ENCODE measurements at regions not wholly inside any gene's neighbourhood (a gene's known extent, or its start where the extent isn't known, plus 50 kb on each side); places are given as distances from the start of the nearest gene placed in this dataset.
"Not testable (repeated sequence)": the region's sequence is repeated elsewhere in the genome, so short reads cannot be mapped to it uniquely, and the experiment has no call there.

DNA sequence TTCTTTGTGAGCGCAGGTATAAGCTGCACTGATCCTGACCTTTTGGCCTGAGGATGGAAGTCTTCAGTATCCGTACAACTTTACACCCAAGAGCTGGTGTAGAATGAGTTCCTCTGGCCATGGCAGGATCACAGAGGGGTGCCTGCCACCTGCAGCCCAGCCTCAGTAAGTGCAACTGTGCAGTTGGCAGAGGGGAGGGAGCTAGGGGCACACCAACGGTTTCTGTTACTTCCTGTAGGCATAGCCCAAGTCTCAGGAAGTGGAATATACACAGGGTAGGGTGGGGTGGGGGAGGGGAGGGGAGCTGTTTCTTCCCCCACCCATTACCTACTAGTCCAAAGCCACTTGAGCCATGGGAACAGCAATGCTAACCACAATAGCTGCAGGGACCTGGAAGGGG is 85.4 kb upstream of the GBA3 start:
- Mint-ChIP-seq H3K4me3 (ENCODE audit: low read depth) (no peak overlapping the region), H3K27ac (no peak overlapping the region), H3K36me3 (ENCODE audit: insufficient read depth) (no peaks in the 10 kb centered on the region), H3K27me3 (no peaks in the 10 kb centered on the region), H3K4me1 (ENCODE audit: low read depth) (no peaks in the 10 kb centered on the region), H3K9me3 (ENCODE audit: low read depth) (no peaks in the 10 kb centered on the region)
- peak; percentile 56 for TF ChIP-seq CTCF (IDR thresholded peaks at IDR 0.05; ENCODE audit: unreplicated experiment)
- DNase-seq (ENCODE audit: low spot score, unreplicated experiment): peak; percentile 12

DNA sequence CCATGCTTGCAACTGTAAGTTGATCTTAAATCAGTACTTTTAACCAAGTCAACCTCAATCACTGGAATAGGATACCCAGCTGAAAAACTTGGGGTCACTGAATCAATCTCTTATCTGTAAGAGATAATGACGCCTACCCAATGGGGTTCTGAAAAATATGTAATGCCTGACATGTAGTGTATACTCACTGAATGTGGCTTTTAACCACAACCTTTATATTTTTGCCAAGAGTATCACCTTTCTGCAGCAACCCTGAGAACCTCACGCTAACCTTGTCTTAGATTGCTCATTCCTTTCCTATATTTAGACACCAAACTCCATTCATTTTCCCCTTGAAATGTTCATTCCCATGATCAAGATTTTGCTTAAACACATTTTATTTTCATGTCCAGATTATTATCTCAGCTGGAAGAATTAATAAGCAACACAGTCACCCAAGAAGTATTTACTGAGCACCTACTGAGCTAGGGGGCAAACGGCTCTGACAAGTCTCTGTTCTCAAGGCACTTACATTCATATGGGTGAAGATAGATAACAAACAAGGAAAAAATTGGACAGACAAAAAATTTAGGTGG is 82.7 kb upstream of the GBA3 start:
- not testable (repeated sequence) for H3K27me3 Mint-ChIP-seq

GRCh38 chr4:22614114-22614513 is 78.6 kb upstream of the GBA3 start:
- Mint-ChIP-seq H3K36me3 (ENCODE audit: insufficient read depth) (no peaks in the 10 kb centered on the region), H3K27ac (no peak overlapping the region), H3K4me3 (ENCODE audit: low read depth) (no peak overlapping the region), H3K9me3 (ENCODE audit: low read depth) (no peaks in the 10 kb centered on the region), H3K4me1 (ENCODE audit: low read depth) (no peaks in the 10 kb centered on the region), H3K27me3 (no peaks in the 10 kb centered on the region)
- TF ChIP-seq CTCF (IDR thresholded peaks at IDR 0.05; ENCODE audit: unreplicated experiment): no peak
- DNase-seq (ENCODE audit: low spot score, unreplicated experiment): no peak

More for the DNA sequence above, 82.7 kb upstream of the GBA3 start:
- H3K36me3 Mint-ChIP-seq (ENCODE audit: insufficient read depth); H3K9me3 Mint-ChIP-seq (ENCODE audit: low read depth); H3K4me3 Mint-ChIP-seq (ENCODE audit: low read depth); H3K4me1 Mint-ChIP-seq (ENCODE audit: low read depth); H3K27ac Mint-ChIP-seq; DNase-seq (ENCODE audit: low spot score, unreplicated experiment): not testable (repeated sequence)

- DNase-seq (ENCODE audit: low spot score, unreplicated experiment): no peak
- H3K9me3 Mint-ChIP-seq (ENCODE audit: low read depth): no peaks in the 10 kb centered on the region
- H3K36me3 Mint-ChIP-seq (ENCODE audit: insufficient read depth): no peaks in the 10 kb centered on the region
- H3K4me3 Mint-ChIP-seq (ENCODE audit: low read depth): no peak overlapping the region
- H3K4me1 Mint-ChIP-seq (ENCODE audit: low read depth): no peaks in the 10 kb centered on the region
- no peak for TF ChIP-seq CTCF (IDR thresholded peaks at IDR 0.05; ENCODE audit: unreplicated experiment)
- no peak overlapping the region for H3K27ac Mint-ChIP-seq
- H3K27me3 Mint-ChIP-seq: no peaks in the 10 kb centered on the region
Measured at GRCh38 chr4:22616516-22616915, 76.2 kb upstream of the GBA3 start.

DNA sequence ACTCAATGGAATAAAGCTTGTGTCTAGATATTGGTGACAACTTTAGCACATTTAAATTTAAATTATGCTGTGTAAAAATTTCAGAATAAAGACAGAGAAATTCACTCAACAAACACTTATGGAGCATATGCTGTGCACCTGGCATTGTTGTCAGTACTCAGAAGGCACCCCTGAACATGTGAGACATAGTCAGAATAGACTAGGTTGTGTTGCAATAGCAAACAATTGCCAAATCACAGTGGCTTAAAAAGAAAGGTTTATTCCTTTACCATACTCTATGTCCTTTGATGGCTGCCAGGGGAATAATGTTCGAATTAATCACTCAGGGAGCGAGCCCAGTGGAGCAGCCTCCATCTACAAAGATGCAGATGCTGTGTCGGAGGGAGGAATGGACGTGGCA is 72.6 kb upstream of the GBA3 start:
- not testable (repeated sequence) for H3K9me3 Mint-ChIP-seq (ENCODE audit: low read depth); DNase-seq (ENCODE audit: low spot score, unreplicated experiment); H3K4me3 Mint-ChIP-seq (ENCODE audit: low read depth); H3K27ac Mint-ChIP-seq; H3K4me1 Mint-ChIP-seq (ENCODE audit: low read depth); H3K36me3 Mint-ChIP-seq (ENCODE audit: insufficient read depth); H3K27me3 Mint-ChIP-seq

DNA sequence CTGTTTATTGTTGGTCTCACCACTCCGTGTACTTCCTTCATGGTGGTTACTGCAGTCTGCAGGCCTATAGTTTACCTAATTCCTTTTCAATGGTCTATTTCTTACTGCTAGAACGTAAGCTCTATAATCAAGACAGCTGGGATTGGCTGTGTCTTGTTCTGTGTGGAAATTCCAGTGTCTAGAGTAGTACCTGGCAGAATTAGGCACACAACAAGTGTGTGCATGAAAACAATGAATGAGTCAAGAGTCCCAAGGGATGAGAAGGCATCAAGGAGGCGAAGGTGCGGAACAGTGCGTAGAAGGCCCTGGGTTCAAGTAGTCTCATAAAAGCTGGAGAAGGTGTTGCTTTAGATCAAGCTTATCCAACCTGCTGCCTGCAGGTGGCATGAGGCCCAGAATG is 70.8 kb upstream of the GBA3 start:
- not testable (repeated sequence) for H3K4me3 Mint-ChIP-seq (ENCODE audit: low read depth); H3K9me3 Mint-ChIP-seq (ENCODE audit: low read depth); H3K27me3 Mint-ChIP-seq; DNase-seq (ENCODE audit: low spot score, unreplicated experiment); H3K27ac Mint-ChIP-seq; H3K4me1 Mint-ChIP-seq (ENCODE audit: low read depth); H3K36me3 Mint-ChIP-seq (ENCODE audit: insufficient read depth)

DNA sequence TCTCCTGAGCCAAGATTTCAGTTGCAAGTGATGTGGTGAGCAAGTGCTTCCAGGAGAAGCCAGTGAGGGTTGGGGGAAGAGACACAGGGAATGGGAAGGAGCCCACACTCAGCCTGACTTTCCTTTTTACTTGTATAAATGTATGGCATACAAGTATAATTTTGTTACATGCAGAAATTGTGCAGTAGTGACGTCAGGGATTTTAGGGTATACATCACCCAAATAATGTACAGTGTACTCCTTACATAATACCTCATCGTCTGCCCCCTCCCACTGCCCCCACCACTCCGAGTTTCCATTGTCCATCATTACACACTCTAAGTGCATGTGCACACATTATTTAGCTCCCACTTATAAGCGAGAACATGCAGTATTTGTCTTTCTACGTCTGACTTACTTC is 68.7 kb upstream of the GBA3 start:
- not testable (repeated sequence) for H3K36me3 Mint-ChIP-seq (ENCODE audit: insufficient read depth); H3K27me3 Mint-ChIP-seq; H3K4me1 Mint-ChIP-seq (ENCODE audit: low read depth); H3K4me3 Mint-ChIP-seq (ENCODE audit: low read depth); H3K9me3 Mint-ChIP-seq (ENCODE audit: low read depth); DNase-seq (ENCODE audit: low spot score, unreplicated experiment); H3K27ac Mint-ChIP-seq
